ENCODE measurements at regions not wholly inside any gene's neighbourhood (a gene's known extent, or its start where the extent isn't known, plus 50 kb on each side); places are given as distances from the start of the nearest gene placed in this dataset.

DNA sequence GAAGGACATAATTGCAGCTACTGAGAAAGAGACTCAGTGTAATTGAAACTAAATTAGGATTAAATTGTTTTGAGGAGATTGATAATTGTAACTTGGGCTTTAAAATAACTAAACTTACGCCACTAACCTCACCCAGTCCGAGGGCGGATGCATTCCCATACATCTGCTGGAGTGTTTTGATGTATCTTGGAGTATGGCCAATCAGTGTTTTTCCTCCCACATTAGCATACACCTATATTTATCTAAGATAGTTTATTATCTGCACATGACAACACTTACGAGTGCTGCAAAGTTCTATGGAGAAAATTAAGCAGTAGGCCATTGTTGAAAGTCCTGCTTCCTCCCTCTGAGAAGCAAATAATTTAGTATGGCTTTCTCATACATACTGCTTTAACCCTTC is 184.7 kb upstream of the PLEKHG7 start:
- TF ChIP-seq, protein P1, sequence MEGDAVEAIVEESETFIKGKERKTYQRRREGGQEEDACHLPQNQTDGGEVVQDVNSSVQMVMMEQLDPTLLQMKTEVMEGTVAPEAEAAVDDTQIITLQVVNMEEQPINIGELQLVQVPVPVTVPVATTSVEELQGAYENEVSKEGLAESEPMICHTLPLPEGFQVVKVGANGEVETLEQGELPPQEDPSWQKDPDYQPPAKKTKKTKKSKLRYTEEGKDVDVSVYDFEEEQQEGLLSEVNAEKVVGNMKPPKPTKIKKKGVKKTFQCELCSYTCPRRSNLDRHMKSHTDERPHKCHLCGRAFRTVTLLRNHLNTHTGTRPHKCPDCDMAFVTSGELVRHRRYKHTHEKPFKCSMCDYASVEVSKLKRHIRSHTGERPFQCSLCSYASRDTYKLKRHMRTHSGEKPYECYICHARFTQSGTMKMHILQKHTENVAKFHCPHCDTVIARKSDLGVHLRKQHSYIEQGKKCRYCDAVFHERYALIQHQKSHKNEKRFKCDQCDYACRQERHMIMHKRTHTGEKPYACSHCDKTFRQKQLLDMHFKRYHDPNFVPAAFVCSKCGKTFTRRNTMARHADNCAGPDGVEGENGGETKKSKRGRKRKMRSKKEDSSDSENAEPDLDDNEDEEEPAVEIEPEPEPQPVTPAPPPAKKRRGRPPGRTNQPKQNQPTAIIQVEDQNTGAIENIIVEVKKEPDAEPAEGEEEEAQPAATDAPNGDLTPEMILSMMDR (conservative IDR thresholded peaks at IDR 0.05; ENCODE audit: low read depth, low read length) = no peak
- no peak for TF ChIP-seq EZH2 (IDR thresholded peaks at IDR 0.05; ENCODE audit: low read length, unreplicated experiment)
- no peak for TF ChIP-seq EZH2phosphoT487 (IDR thresholded peaks at IDR 0.05; ENCODE audit: borderline replicate concordance, low read length)
